ENCODE measurements at regions not wholly inside any gene's neighbourhood (a gene's known extent, or its start where the extent isn't known, plus 50 kb on each side); places are given as distances from the start of the nearest gene placed in this dataset.
A peak's percentile ranks its signal among the peaks of the same experiment; 100 is the strongest.
"Not testable (repeated sequence)": the region's sequence is repeated elsewhere in the genome, so short reads cannot be mapped to it uniquely, and the experiment has no call there.

DNA sequence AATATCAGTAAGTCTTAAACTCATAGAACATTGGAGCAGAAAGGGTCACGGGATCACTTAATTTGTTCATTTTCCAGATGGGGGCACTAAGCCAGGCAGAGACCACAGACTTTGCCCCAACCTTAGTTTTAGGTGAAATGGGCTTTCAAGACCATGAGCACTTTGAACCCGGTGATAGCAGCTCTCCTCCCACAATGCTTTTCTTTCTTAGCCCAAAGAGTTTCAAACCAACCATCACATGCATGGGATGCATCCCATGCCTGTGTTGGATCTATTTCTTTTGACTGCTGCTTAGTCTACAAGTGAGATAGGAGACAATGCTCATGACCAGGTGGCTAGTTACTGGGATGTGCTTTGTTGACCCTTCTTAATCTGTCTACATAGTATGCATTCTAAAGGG, 240.6 kb downstream of the NUF2 start:
- peaks cover 0 to 4% (median 4%) of the 10 kb centered on the region in 3 donors for H3K27me3 Mint-ChIP-seq
- peaks cover 0 to 5% (median 2%) of the 10 kb centered on the region in 7 donors for H3K9me3 Mint-ChIP-seq
- no peak for DNase-seq
- no peaks in the 10 kb centered on the region for H3K36me3 Mint-ChIP-seq
- no peaks in the 10 kb centered on the region for H3K4me1 Mint-ChIP-seq
- H3K27ac Mint-ChIP-seq: no peak overlapping the region
- ATAC-seq (ENCODE audit: low read depth in 2 of 2): no peak
- H3K4me3 Mint-ChIP-seq: no peak overlapping the region

DNA sequence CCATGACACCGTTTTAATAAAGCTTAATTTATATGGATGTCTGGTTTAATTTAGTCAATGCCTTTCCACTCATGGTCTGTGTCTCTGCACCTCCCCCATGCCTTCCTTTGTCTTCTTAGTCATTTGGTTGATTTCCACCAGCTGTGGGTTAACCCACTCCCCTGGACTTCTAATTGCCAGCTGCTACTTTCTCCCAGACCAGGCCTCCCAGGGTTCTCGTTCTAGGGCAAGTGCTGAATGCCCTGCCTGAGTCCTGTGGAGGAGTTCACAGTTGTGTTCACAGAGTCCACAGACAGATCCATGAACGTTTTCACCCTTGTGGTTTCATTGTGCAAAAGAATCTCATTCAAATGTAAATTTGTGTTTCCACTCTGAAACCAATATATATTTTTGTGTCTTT, 243.4 kb downstream of the NUF2 start:
- Mint-ChIP-seq H3K27me3 (peaks cover 0 to 8% (median 4%) of the 10 kb centered on the region in 3 donors), H3K4me1 (no peaks in the 10 kb centered on the region), H3K9me3 (peaks cover 0 to 5% (median 2%) of the 10 kb centered on the region in 7 donors), H3K4me3 (no peak overlapping the region), H3K36me3 (no peaks in the 10 kb centered on the region), H3K27ac (no peak overlapping the region)
- no peak for DNase-seq
- ATAC-seq (ENCODE audit: low read depth in 2 of 2): no peak

DNA sequence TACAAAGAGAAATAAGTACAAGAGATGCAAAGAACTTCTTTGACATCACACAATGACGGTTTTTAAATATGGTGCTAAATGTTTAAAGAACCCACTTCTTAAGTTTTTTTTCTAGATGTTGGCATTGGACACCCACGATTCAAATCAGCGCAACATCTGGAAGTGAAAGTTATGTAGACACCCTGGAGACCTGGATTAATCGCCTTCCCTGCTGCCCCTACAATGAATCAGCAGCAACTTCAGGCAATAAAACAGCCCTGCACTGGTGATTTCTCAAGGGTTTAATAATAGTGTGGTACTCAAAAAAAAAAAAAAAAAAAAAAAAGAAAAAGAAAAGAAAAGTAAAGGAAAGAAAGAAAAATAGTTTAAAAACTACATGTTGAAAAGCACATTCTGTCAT, 248.3 kb downstream of the NUF2 start:
- Mint-ChIP-seq H3K4me3 (no peak overlapping the region), H3K4me1 (no peaks in the 10 kb centered on the region), H3K27ac (no peak overlapping the region), H3K36me3 (no peaks in the 10 kb centered on the region), H3K27me3 (peaks cover 6 to 8% (median 7%) of the 10 kb centered on the region in 3 donors), H3K9me3 (peaks cover 0 to 2% (median 0%) of the 10 kb centered on the region in 7 donors)
- DNase-seq (no peak), ATAC-seq (ENCODE audit: low read depth in 2 of 2) (no peak)

DNA sequence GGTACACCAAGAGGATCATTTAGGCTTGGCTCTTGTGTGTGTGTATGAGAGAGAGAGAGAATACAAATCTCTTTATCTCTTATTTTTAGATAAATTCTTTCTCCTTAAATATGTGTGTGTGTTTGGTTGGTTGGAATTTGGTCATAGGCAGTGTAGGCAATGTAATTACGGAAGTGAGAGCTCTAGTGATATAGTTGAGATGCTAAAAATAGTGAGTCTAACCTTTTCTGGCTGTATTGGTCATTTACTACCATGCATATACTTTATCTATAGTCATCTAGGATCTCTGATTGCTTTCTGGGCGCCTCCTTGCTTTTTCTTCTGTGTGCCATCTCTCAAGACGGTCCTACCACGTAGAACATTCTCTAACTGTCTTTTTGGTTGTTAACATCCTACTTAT, 250.2 kb downstream of the NUF2 start:
- ATAC-seq (ENCODE audit: low read depth in 2 of 2) (no peak), DNase-seq (no peak)
- H3K4me3 Mint-ChIP-seq: no peak overlapping the region
- H3K27ac Mint-ChIP-seq: no peak overlapping the region
- no peaks in the 10 kb centered on the region for H3K36me3 Mint-ChIP-seq
- peaks cover 0 to 2% (median 0%) of the 10 kb centered on the region in 7 donors for H3K9me3 Mint-ChIP-seq
- no peaks in the 10 kb centered on the region for H3K4me1 Mint-ChIP-seq
- peaks cover 4 to 8% (median 6%) of the 10 kb centered on the region in 3 donors for H3K27me3 Mint-ChIP-seq

DNA sequence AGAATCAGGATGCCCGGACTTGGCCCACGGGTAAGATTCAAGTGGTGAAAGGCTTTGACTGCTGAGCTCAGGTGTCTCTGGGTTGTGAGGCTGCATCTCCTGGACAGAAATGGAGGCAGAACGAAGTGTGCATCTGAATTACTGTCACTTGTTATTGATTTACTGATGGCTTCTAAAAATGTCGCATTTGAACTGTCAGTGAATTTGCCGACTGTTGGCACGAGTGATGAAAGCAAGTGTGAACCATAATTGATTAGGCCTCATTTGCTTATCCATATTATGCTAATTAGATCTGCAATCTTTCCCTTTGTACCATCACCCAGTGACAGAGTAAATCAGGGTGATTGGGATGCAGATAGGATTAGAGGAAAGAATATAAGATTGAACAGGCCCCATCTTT, 252.4 kb downstream of the NUF2 start:
- no peak for ATAC-seq (ENCODE audit: low read depth in 2 of 2)
- peaks cover 0 to 8% (median 6%) of the 10 kb centered on the region in 3 donors for H3K27me3 Mint-ChIP-seq
- DNase-seq: no peak
- H3K9me3 Mint-ChIP-seq: peaks cover 0 to 2% (median 0%) of the 10 kb centered on the region in 7 donors
- H3K4me3 Mint-ChIP-seq: no peak overlapping the region
- H3K4me1 Mint-ChIP-seq: no peaks in the 10 kb centered on the region
- H3K36me3 Mint-ChIP-seq: no peaks in the 10 kb centered on the region
- H3K27ac Mint-ChIP-seq: no peak overlapping the region

DNA sequence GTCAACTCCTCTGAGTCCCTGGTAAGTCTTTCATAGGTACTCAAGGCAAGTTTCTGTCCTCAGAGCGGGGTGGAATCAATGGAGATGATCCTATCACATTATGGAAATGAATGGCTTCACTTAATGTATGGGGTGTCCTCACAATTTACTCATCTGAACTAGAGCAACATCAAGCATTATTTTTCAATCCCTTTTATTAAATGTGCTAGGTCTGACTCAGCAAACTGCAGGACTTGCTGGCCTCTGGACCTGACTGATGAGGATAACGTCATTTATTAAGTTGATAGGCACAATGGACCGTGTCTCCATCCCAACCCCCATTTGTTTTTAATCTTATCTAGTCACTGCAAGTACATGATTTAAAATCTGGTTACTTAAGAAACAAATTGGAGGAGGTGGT, 259.2 kb downstream of the NUF2 start:
- Mint-ChIP-seq H3K36me3 (no peaks in the 10 kb centered on the region), H3K27me3 (no peaks in the 10 kb centered on the region), H3K4me3 (no peak overlapping the region), H3K9me3 (no peaks in the 10 kb centered on the region), H3K4me1 (no peaks in the 10 kb centered on the region), H3K27ac (no peak overlapping the region)
- no peak for ATAC-seq (ENCODE audit: low read depth in 2 of 2)
- DNase-seq: no peak

DNA sequence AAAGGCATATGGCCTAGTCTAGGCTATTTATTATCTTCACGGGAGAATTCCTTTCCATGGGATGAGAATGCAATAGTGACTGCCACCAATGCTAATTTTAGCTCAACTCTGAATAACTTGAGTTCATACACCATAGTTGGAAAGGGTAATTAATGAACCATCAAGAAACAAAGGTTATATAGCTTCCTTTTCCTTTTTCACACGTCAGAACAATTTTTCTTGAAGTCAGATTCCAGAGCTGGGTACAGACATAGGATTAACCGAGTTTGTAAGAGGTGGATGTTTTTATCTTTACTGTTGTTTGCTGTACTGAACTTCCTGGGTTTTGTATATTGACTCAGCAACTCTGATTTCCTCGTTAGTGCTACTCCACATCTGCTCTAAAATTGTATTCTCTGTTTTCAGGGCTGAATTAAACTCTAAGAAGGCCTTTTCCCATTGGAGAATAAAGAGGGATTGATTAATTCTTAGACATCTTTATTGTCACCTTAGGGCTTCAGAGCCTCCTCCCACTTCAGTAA, 262.0 kb downstream of the NUF2 start:
- ATAC-seq (ENCODE audit: low read depth in 2 of 2) (no peak), DNase-seq (no peak)
- Mint-ChIP-seq H3K9me3 (peaks cover 0 to 2% (median 0%) of the 10 kb centered on the region in 7 donors), H3K27me3 (no peaks in the 10 kb centered on the region), H3K36me3 (no peaks in the 10 kb centered on the region), H3K4me3 (no peak overlapping the region), H3K4me1 (no peaks in the 10 kb centered on the region), H3K27ac (no peak overlapping the region)

DNA sequence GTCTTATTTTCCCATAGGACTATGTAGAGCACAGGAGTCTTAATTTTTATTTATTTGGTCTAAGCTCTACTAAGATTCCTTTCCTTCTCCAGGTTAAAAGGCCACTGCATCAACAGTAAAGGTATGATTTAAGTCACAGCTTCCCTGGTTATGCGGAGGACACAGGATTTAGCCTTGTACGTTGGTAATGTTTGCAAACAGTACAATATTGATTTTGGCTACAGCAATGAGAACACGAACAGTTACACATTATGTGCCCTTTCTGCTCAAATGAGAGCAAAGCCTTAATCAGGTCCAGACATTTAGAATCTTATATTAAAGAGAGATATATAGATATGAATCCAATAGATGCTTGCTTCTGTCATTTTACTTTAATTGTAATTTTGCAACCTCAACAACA, 264.0 kb downstream of the NUF2 start:
- H3K27ac Mint-ChIP-seq: no peak overlapping the region
- no peak for ATAC-seq (ENCODE audit: low read depth in 2 of 2)
- no peak overlapping the region for H3K4me3 Mint-ChIP-seq
- H3K36me3 Mint-ChIP-seq: no peaks in the 10 kb centered on the region
- no peak for DNase-seq
- no peaks in the 10 kb centered on the region for H3K4me1 Mint-ChIP-seq
- peaks cover 0 to 2% (median 0%) of the 10 kb centered on the region in 7 donors for H3K9me3 Mint-ChIP-seq
- H3K27me3 Mint-ChIP-seq: peaks cover 0 to 4% (median 0%) of the 10 kb centered on the region in 3 donors

DNA sequence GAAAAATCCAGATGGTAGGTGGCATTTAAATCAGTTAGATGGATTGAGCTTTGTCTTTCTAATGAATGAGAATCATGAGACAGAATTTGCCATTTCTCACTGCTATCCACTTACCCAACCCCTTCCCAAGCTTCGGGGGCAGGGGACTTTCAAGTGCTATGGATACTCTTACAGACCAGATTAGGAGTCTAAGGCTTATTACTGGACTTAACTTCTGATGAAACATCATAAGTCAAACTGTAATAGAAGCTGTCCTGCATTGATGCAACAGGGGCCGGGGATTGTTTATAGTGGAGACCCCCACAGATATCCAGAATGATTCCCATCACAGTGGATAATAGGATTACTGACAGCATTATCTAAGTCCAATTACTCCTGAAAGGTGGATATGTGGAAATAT, 267.0 kb downstream of the NUF2 start:
- Mint-ChIP-seq H3K27me3 (peaks cover 4 to 11% (median 9%) of the 10 kb centered on the region in 3 donors), H3K27ac (no peak overlapping the region)

DNA sequence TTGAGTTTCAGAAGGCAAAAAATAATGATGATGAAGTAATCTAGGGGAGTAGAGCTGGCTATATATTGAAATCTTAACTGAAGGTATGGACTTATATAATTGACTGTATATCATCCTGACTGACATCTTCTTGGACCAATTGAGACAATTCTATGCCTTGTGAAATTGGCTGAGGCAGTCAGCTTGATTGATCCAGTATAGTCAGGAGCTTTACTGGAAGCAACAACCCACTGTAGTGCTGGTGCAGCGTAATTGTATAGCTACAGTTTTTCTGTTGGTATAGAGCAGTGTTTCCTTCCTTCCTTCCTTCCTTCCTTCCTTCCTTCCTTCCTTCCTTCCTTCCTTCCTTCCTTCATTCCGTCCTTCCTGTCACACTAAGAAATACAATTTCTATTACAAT, 268.0 kb downstream of the NUF2 start:
- H3K4me3 Mint-ChIP-seq: no peak overlapping the region
- peaks cover 4 to 11% (median 9%) of the 10 kb centered on the region in 3 donors for H3K27me3 Mint-ChIP-seq
- no peak for DNase-seq
- no peak for ATAC-seq (ENCODE audit: low read depth in 2 of 2)
- H3K36me3 Mint-ChIP-seq: peaks cover 0 to 8% of the 10 kb centered on the region in 2 donors
- no peak overlapping the region for H3K27ac Mint-ChIP-seq
- H3K9me3 Mint-ChIP-seq: peaks cover 0 to 12% (median 8%) of the 10 kb centered on the region in 7 donors
- H3K4me1 Mint-ChIP-seq: no peaks in the 10 kb centered on the region

More for the DNA sequence above, 267.0 kb downstream of the NUF2 start:
- Mint-ChIP-seq H3K4me3 (no peak overlapping the region), H3K36me3 (peaks cover 0 to 8% of the 10 kb centered on the region in 2 donors), H3K4me1 (no peaks in the 10 kb centered on the region), H3K9me3 (peaks cover 0 to 12% (median 8%) of the 10 kb centered on the region in 7 donors)
- DNase-seq: no peak
- ATAC-seq (ENCODE audit: low read depth in 2 of 2): no peak

DNA sequence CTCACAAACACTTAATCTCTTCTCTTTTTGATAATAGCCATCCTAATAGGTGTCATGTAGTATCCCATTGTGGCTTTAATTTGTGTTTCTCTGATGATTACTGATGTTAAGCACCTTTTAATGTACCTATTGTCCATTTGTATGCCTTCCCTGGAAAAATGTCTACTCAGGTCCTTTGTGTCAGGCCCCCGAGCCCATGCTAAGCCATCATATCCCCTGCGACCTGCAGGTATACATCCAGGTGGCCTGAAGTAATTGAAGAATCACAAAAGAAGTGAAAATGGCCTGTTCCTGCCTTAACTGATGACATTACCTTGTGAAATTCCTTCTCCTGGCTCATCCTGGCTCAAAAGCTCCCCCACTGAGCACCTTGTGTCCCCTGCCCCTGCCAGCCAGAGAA, 269.4 kb downstream of the NUF2 start:
- H3K36me3 Mint-ChIP-seq; H3K27ac Mint-ChIP-seq; ATAC-seq (ENCODE audit: low read depth in 2 of 2); H3K4me1 Mint-ChIP-seq; H3K4me3 Mint-ChIP-seq; DNase-seq: not testable (repeated sequence)
- Mint-ChIP-seq H3K27me3 (peaks cover 4 to 11% (median 9%) of the 10 kb centered on the region in 3 donors), H3K9me3 (peaks cover 0 to 12% (median 8%) of the 10 kb centered on the region in 7 donors)

DNA sequence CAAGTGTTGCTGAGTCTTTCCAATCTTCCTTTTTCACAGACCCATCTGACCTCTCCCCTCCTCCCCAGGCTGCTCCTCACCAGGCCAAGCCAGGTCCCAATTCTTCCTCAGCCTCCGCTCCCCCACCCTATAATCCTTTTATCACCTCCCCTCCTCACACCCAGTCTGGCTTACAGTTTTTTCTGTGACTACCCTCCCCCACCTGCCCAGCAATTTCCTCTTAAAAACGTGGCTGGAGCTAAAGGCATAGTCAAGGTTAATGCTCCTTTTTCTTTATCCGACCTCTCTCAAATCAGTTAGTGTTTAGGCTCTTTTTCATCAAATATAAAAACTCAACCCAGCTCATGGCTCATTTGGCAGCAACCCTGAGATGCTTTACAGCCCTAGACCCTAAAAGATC, 270.9 kb downstream of the NUF2 start:
- DNase-seq: not testable (repeated sequence)

DNA sequence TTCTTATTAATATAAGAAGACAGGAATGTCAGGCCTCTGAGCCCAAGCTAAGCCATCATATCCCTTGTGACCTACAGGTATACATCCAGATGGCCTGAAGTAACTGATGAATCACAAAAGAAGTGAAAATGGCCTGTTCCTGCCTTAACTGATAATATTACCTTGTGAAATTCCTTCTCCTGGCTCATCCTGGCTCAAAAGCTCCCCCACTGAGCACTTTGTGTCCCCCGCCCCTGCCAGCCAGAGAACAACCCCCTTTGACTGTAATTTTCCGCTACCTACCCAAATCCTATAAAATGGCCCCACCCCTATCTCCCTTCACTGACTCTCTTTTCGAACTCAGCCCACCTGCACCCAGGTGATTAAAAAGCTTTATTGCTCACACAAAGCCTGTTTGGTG, 274.4 kb downstream of the NUF2 start:
- not testable (repeated sequence) for ATAC-seq (ENCODE audit: low read depth in 2 of 2); H3K36me3 Mint-ChIP-seq; H3K27ac Mint-ChIP-seq; H3K4me3 Mint-ChIP-seq; DNase-seq
- Mint-ChIP-seq H3K4me1 (peaks cover 0 to 11% (median 8%) of the 10 kb centered on the region in 3 donors), H3K9me3 (peaks cover 0 to 11% (median 9%) of the 10 kb centered on the region in 7 donors), H3K27me3 (peaks cover 0 to 11% (median 9%) of the 10 kb centered on the region in 3 donors)

More for the DNA sequence above, 270.9 kb downstream of the NUF2 start:
- not testable (repeated sequence) for H3K4me3 Mint-ChIP-seq; ATAC-seq (ENCODE audit: low read depth in 2 of 2); H3K36me3 Mint-ChIP-seq; H3K27ac Mint-ChIP-seq
- peaks cover 4 to 11% (median 9%) of the 10 kb centered on the region in 3 donors for H3K27me3 Mint-ChIP-seq
- H3K9me3 Mint-ChIP-seq: peaks cover 0 to 11% (median 8%) of the 10 kb centered on the region in 7 donors
- peaks cover 0 to 11% (median 8%) of the 10 kb centered on the region in 3 donors for H3K4me1 Mint-ChIP-seq

DNA sequence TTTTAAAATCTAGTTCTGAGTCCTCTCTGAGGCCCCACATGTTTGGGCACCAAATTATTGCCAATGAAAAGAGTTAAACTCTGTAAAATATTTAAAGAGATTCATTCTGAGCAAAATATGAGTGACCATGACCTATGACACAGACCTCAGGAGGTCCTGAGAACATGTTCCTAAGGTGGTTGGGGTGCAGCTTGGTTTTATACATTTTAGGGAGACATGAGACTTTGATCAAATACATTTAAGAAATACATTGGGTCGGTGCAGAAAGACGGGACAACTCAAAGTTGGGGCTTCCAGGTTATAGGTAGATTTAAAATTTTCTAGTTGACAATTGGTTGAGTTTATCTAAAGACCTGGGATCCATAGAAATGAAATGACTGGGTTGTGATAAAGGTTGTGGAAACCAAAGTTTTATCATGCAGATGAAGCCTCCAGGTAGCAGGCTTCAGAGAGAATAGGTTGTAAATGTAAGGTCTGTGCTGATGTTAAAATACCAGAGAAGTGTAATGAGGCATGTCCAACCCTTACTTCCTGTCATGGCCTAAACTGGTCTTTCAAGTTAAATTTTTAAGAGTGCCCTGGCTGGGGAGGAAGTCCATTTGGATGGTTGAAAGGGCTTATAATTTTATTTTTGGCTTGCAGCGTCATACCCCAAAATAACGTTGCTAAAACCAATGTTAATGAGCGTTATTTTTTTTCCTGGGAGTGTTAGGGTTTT, 274.9 kb downstream of the NUF2 start:
- ATAC-seq (ENCODE audit: low read depth in 2 of 2): peak in 1 of 2 donors; percentile 25
- DNase-seq: no peak
- peak overlapping the region in 4 of 8 donors; percentile 20 to 66 (median 37) for H3K4me3 Mint-ChIP-seq
- H3K27ac Mint-ChIP-seq: peak overlapping the region in 3 of 6 donors; percentile 6 to 83 (median 48)
- peaks cover 0 to 11% (median 8%) of the 10 kb centered on the region in 3 donors for H3K4me1 Mint-ChIP-seq
- H3K9me3 Mint-ChIP-seq: peaks cover 0 to 11% (median 8%) of the 10 kb centered on the region in 7 donors
- peaks cover 0 to 8% (median 6%) of the 10 kb centered on the region in 3 donors for H3K27me3 Mint-ChIP-seq
- H3K36me3 Mint-ChIP-seq: peaks cover 0 to 8% of the 10 kb centered on the region in 2 donors

Measured in naive B cell (primary cell).